ENCODE measurements at regions not wholly inside any gene's neighbourhood (a gene's known extent, or its start where the extent isn't known, plus 50 kb on each side); places are given as distances from the start of the nearest gene placed in this dataset.
A peak's percentile ranks its signal among the peaks of the same experiment; 100 is the strongest.
"Not testable (repeated sequence)": the region's sequence is repeated elsewhere in the genome, so short reads cannot be mapped to it uniquely, and the experiment has no call there.

DNA sequence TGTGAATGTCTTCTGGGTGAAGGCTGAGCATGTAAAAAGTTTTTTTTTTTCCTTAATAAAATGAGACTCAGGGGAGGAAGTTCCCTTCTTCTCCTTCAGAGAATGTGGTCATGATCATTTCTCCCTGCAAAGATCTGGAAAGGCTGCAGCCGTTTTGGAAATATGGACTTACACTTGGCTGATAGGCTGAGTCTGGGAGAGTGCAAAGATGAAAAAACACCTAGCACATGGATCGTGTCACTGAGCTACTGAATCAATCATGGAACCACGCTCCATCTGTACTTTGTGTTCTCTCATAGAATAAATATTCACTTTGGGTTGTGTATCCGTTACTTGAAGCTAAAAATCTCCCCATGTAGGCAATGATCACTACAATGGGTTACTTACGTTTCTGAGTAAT, 290.9 kb upstream of the POTED start:
- not testable (repeated sequence) for H3K36me3 ChIP-seq (ENCODE audit: control insufficient read depth in 4 of 4, insufficient read depth in 3 of 4, low read depth in 1 of 4, low read length in 3 of 4); H3K9me3 ChIP-seq (ENCODE audit: control insufficient read depth in 4 of 4, low read length in 3 of 4); DNase-seq (ENCODE audit: low spot score); H3K9ac ChIP-seq (ENCODE audit: low read depth in 1 of 2, low read length in 2 of 2); H3K4me3 ChIP-seq (ENCODE audit: low read depth in 1 of 3, low read length in 3 of 3); H3K4me1 ChIP-seq (ENCODE audit: control insufficient read depth in 4 of 4, insufficient read depth in 4 of 4, low read length in 3 of 4); H3K27me3 ChIP-seq (ENCODE audit: control insufficient read depth in 4 of 4, insufficient read depth in 4 of 4, low read length in 3 of 4); H3K27ac ChIP-seq (ENCODE audit: low read depth in 1 of 2, low read length in 2 of 2)
- TF ChIP-seq HNF4A (conservative IDR thresholded peaks at IDR 0.05) = peak in 1 of 2 donors; percentile 11
- WGBS = 19% methylated on average over 5 of the region's 5 CpGs

DNA sequence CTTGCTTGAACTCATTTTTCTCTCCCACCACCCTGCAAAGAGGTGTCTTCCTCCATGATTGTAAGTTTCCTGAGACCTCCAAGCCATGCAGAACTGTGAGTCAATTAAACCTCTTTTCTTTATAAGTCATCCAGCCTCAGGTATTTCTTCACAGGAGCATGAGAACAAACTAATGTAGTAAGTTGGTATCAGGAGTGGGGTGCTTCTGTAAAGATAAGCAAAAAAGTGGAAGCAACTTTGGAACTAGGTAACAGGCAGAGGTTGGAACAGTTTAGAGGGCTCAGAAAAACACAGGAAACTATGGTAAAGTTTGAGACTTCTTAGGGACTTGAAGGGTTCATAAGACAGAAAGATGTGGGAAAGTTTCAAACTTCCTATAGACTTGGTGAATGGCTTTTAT, 287.7 kb upstream of the POTED start:
- H3K4me1 ChIP-seq (ENCODE audit: control insufficient read depth in 4 of 4, insufficient read depth in 4 of 4, low read length in 3 of 4); H3K27ac ChIP-seq (ENCODE audit: low read depth in 1 of 2, low read length in 2 of 2); H3K36me3 ChIP-seq (ENCODE audit: control insufficient read depth in 4 of 4, insufficient read depth in 3 of 4, low read depth in 1 of 4, low read length in 3 of 4); H3K9me3 ChIP-seq (ENCODE audit: control insufficient read depth in 4 of 4, low read length in 3 of 4); DNase-seq (ENCODE audit: low spot score); H3K4me3 ChIP-seq (ENCODE audit: low read depth in 1 of 3, low read length in 3 of 3); H3K9ac ChIP-seq (ENCODE audit: low read depth in 1 of 2, low read length in 2 of 2); H3K27me3 ChIP-seq (ENCODE audit: control insufficient read depth in 4 of 4, insufficient read depth in 4 of 4, low read length in 3 of 4): not testable (repeated sequence)

DNA sequence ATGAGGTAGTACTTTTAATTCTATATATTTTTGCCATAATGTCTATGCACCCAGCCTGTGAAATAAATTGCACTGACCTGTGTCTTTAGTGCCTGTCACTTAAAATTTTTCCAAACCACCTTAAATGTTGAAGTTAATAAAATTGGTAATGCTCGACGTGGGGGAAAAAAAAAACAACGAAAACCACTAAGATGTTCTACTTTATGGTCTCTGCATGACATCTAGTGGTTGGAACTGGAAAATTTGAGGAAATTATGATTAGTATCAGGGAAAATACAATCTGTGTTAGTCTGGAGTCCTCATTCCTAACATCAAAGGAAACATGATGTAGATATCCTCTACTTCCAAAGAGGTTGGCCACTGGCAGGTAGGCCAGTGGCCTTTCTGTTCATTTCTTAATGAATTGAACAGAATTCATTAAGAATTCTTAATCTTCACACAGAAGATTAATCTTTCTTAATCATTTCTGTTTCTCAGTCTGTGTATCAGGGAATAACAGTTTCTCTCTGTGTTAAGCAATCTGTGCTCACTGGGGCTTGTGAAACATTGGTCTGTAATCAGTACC, 268.8 kb upstream of the POTED start:
- not testable (repeated sequence) for H3K27me3 ChIP-seq (ENCODE audit: control insufficient read depth in 4 of 4, insufficient read depth in 4 of 4, low read length in 3 of 4); DNase-seq (ENCODE audit: low spot score); H3K36me3 ChIP-seq (ENCODE audit: control insufficient read depth in 4 of 4, insufficient read depth in 3 of 4, low read depth in 1 of 4, low read length in 3 of 4); H3K9me3 ChIP-seq (ENCODE audit: control insufficient read depth in 4 of 4, low read length in 3 of 4); H3K4me1 ChIP-seq (ENCODE audit: control insufficient read depth in 4 of 4, insufficient read depth in 4 of 4, low read length in 3 of 4); H3K9ac ChIP-seq (ENCODE audit: low read depth in 1 of 2, low read length in 2 of 2); H3K4me3 ChIP-seq (ENCODE audit: low read depth in 1 of 3, low read length in 3 of 3); H3K27ac ChIP-seq (ENCODE audit: low read depth in 1 of 2, low read length in 2 of 2)
- peak; percentile 55 to 62 for TF ChIP-seq RAD21 (IDR thresholded peaks at IDR 0.05)
- TF ChIP-seq, protein P1, sequence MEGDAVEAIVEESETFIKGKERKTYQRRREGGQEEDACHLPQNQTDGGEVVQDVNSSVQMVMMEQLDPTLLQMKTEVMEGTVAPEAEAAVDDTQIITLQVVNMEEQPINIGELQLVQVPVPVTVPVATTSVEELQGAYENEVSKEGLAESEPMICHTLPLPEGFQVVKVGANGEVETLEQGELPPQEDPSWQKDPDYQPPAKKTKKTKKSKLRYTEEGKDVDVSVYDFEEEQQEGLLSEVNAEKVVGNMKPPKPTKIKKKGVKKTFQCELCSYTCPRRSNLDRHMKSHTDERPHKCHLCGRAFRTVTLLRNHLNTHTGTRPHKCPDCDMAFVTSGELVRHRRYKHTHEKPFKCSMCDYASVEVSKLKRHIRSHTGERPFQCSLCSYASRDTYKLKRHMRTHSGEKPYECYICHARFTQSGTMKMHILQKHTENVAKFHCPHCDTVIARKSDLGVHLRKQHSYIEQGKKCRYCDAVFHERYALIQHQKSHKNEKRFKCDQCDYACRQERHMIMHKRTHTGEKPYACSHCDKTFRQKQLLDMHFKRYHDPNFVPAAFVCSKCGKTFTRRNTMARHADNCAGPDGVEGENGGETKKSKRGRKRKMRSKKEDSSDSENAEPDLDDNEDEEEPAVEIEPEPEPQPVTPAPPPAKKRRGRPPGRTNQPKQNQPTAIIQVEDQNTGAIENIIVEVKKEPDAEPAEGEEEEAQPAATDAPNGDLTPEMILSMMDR (IDR thresholded peaks at IDR 0.05; ENCODE audit: low read depth, low read length, missing input control) = peak; percentile 6
- WGBS = 7% methylated on average over 3 of the region's 3 CpGs

DNA sequence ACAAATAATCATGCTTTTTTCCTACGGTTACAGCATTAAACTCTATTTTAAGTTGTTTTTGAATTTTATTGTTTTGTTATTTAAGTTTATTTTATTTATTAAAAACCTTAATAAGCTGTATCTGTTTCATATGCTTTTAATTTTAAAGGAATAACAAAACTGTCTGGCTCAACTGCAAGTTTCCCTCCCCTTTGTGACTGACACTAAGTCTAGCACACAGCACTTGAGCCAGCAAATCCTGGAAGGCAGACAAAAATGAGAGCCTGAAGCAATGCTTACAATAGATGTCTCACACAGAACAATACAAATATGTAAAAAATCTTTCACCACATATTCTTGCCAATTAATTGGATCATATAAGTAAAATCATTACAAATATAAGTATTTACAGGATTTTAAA, 258.1 kb upstream of the POTED start:
- H3K27me3 ChIP-seq (ENCODE audit: control insufficient read depth in 4 of 4, insufficient read depth in 4 of 4, low read length in 3 of 4); H3K36me3 ChIP-seq (ENCODE audit: control insufficient read depth in 4 of 4, insufficient read depth in 3 of 4, low read depth in 1 of 4, low read length in 3 of 4); DNase-seq (ENCODE audit: low spot score); H3K4me1 ChIP-seq (ENCODE audit: control insufficient read depth in 4 of 4, insufficient read depth in 4 of 4, low read length in 3 of 4); H3K4me3 ChIP-seq (ENCODE audit: low read depth in 1 of 3, low read length in 3 of 3); H3K9me3 ChIP-seq (ENCODE audit: control insufficient read depth in 4 of 4, low read length in 3 of 4); H3K9ac ChIP-seq (ENCODE audit: low read depth in 1 of 2, low read length in 2 of 2); H3K27ac ChIP-seq (ENCODE audit: low read depth in 1 of 2, low read length in 2 of 2): not testable (repeated sequence)
- 64% methylated on average over 1 of the region's 1 CpG for WGBS

DNA sequence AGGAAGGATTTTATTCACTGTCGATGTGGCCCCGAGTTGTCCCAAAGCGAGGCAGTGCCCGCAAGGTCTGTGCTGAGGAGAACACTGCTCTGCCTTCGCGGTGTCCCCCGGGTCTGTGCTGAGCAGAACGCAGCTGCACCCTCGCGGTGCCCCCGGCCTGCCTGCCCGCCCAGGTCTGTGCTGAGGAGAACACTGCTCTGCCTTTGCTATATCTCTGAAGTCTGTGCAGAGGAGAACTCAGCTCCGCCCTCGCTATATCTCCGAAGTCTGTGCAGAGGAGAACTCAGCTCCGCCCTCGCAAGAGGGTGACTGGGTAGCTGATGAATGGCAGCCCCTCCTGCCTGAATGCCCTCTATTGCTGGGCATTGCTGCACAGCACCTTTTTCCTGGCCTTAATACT, 249.4 kb upstream of the POTED start:
- H3K36me3 ChIP-seq (ENCODE audit: control insufficient read depth in 4 of 4, insufficient read depth in 3 of 4, low read depth in 1 of 4, low read length in 3 of 4); H3K4me3 ChIP-seq (ENCODE audit: low read depth in 1 of 3, low read length in 3 of 3); H3K9me3 ChIP-seq (ENCODE audit: control insufficient read depth in 4 of 4, low read length in 3 of 4); H3K27me3 ChIP-seq (ENCODE audit: control insufficient read depth in 4 of 4, insufficient read depth in 4 of 4, low read length in 3 of 4); H3K4me1 ChIP-seq (ENCODE audit: control insufficient read depth in 4 of 4, insufficient read depth in 4 of 4, low read length in 3 of 4); DNase-seq (ENCODE audit: low spot score); H3K9ac ChIP-seq (ENCODE audit: low read depth in 1 of 2, low read length in 2 of 2); H3K27ac ChIP-seq (ENCODE audit: low read depth in 1 of 2, low read length in 2 of 2): not testable (repeated sequence)
- 86% methylated on average over 17 of the region's 17 CpGs for WGBS

Measured in liver (tissue), 8 donors.